ENCODE measurements at regions not wholly inside any gene's neighbourhood (a gene's known extent, or its start where the extent isn't known, plus 50 kb on each side); places are given as distances from the start of the nearest gene placed in this dataset.
A peak's percentile ranks its signal among the peaks of the same experiment; 100 is the strongest.

DNA sequence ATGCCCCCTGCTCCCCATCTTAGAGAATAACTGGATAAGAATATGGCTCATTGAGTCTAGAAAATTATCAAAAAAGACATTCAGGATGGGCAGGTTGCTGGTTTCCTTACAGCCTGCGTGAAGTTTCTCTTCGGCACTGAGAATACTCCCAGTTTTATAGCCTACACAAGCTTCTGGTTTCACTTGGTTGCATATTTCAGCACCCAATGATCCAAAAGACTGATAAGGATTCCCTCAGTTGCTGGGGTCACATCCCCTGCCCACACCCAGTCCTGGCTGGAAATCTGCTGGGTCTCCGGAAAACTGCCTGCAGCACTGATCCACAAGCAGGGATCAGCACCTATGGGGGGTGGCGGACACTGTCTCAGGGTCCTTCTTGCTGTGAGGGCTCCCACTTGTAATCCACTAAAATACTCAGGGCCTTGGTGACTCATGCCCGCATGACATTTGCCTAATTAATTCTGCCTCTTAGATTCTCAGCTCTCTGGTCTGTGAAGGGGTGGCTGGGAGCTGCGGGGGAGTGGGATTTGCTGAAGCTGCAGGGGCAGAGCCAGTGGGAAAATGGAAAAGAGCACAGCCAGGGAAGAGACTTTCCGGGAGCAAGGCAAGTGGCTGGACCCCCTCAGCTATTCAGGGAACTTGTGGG lies 142.5 kb downstream of the ZNF648 start:
- H3K79me2 ChIP-seq (ENCODE audit: insufficient read depth, low read length), result no peaks in the 10 kb centered on the region
- H4K8ac ChIP-seq (replicated peaks; ENCODE audit: insufficient read length, low read depth, low read length), result no peak overlapping the region
- H2BK20ac ChIP-seq (ENCODE audit: low read depth, low read length, poor library complexity, severe bottlenecking), result no peak overlapping the region
- H3K36me3 Mint-ChIP-seq (ENCODE audit: insufficient read depth in 1 of 3, low read depth in 3 of 3), result no peaks in the 10 kb centered on the region
- no peak overlapping the region for H3K4me2 ChIP-seq (ENCODE audit: insufficient read depth, insufficient read length, low read length)
- no CpG with 5 or more reads among the region's 7 CpGs for WGBS (ENCODE audit: extremely low coverage, insufficient read length, low lambda C conversion rate)
- H3K4me1 ChIP-seq (ENCODE audit: insufficient read depth, low read length), result peaks cover 7% of the 10 kb centered on the region; the same call in 1 of the 2 replicates
- no peaks in the 10 kb centered on the region for H3K27me3 ChIP-seq (ENCODE audit: insufficient read depth, low read length)
- peak overlapping the region in 1 of 2 experiments; percentile 46; a peak in 2 of 5 replicates for H3K4me3 Mint-ChIP-seq
- no peaks in the 10 kb centered on the region for H3K23me2 ChIP-seq (ENCODE audit: insufficient read length, low read depth, low read length, poor library complexity, severe bottlenecking)
- no peaks in the 10 kb centered on the region for H3K79me1 ChIP-seq (ENCODE audit: insufficient read depth, low read depth, low read length, poor library complexity, severe bottlenecking)
- H4K20me1 ChIP-seq (ENCODE audit: control insufficient read depth, insufficient read depth, insufficient read length), result no peaks in the 10 kb centered on the region
- no peak overlapping the region for H2BK15ac ChIP-seq (ENCODE audit: low read depth, low read length)
- no peak overlapping the region for H2AFZ ChIP-seq (ENCODE audit: low read length)
- H3K27me3 Mint-ChIP-seq (ENCODE audit: low read depth), result no peaks in the 10 kb centered on the region; the same call in 1 of the 2 replicates
- H3K27ac ChIP-seq (ENCODE audit: insufficient read length, low read depth, low read length), result no peak overlapping the region
- H3K9me3 ChIP-seq (ENCODE audit: control insufficient read depth, low read depth, low read length), result no peaks in the 10 kb centered on the region
- no peak overlapping the region for H4K91ac ChIP-seq (ENCODE audit: insufficient read length, low read depth, low read length)
- no peak overlapping the region for H3K4ac ChIP-seq (ENCODE audit: low read depth, low read length)
- H3K9ac ChIP-seq (ENCODE audit: extremely low read depth, insufficient read length, low read length), result no peak overlapping the region
- DNase-seq, result peak; percentile 69
- H3K14ac ChIP-seq (ENCODE audit: insufficient read depth, low read length), result no peak overlapping the region
- peaks cover 6 to 17% of the 10 kb centered on the region in 2 experiments for H3K9me3 Mint-ChIP-seq
- no peak overlapping the region for H2BK120ac ChIP-seq (ENCODE audit: low read depth, low read length, poor library complexity, severe bottlenecking)
- no peak for TF ChIP-seq CTCF (conservative IDR thresholded peaks at IDR 0.05)
- H4K5ac ChIP-seq (ENCODE audit: insufficient read length, low read depth, low read length), result no peak overlapping the region
- H3K56ac ChIP-seq (ENCODE audit: insufficient read length, low read depth, low read length), result no peak overlapping the region
- H2BK5ac ChIP-seq (ENCODE audit: insufficient read length, low read length), result no peak overlapping the region
- no peak overlapping the region for H3T11ph ChIP-seq (ENCODE audit: low read length)
- H3K18ac ChIP-seq (ENCODE audit: insufficient read length, low read depth, low read length), result no peak overlapping the region
- H3K27ac Mint-ChIP-seq, result peak overlapping the region in 2 of 3 experiments; percentile 63 to 65; a peak in 4 of 7 replicates
- no peak overlapping the region for H2AK5ac ChIP-seq (ENCODE audit: insufficient read length, low read length)
- H3K4me1 Mint-ChIP-seq, result peaks cover 7 to 17% of the 10 kb centered on the region in 2 experiments
- H3K23ac ChIP-seq (ENCODE audit: insufficient read length, low read depth, low read length), result no peak overlapping the region
- no peak overlapping the region for H2BK12ac ChIP-seq (ENCODE audit: insufficient read length, low read depth, low read length)
